NCI-H1694 (cell line): ENCODE measurements at regions not wholly inside any gene's neighbourhood (a gene's known extent, or its start where the extent isn't known, plus 50 kb on each side); places are given as distances from the start of the nearest gene placed in this dataset.

ENCODE experiments used
- DNase-seq: peaks from one replicate; lab custom pipeline; 2025; lab: John Stamatoyannopoulos, UW

DNA sequence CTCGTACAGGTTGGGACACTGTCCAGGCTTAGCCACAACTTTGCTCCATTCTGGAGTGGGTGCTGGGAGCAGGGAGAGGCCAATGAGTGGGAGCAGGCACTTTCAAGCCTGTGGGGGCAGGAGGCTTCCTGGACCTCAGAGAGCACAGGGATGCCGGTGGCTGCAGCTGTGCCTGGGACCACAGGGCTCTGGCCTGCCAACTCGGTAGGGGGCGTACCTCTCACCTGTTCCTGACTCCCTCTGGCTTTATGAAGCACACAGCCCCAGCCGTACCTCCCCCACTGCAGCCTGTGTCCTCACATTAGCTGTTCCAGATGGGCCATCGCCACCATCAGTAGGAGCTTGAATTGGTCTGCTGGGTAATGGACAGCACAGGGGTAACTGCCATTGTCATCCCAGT is 278.7 kb upstream of the KLHL1 start:
- no peak for DNase-seq

DNA sequence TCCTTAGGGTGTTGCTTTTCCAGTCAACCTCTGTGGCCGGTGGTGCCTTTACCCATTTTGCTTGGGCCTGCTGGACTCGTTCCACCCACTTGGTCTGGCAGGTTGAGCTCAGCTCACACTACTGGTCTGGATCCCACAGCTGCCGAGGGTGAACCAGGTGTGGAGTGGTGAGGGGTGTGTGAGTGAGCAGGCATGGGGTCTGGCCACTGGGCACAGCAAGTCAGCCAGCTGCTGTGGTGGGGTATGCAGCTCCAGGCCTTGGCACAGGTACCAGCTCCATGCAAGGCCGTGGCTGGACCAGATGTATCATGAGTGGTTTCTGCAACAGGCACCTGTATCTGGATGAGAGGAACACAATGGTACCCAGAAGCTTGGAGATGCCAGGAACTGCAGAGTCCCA is 277.6 kb upstream of the KLHL1 start:
- DNase-seq = no peak

DNA sequence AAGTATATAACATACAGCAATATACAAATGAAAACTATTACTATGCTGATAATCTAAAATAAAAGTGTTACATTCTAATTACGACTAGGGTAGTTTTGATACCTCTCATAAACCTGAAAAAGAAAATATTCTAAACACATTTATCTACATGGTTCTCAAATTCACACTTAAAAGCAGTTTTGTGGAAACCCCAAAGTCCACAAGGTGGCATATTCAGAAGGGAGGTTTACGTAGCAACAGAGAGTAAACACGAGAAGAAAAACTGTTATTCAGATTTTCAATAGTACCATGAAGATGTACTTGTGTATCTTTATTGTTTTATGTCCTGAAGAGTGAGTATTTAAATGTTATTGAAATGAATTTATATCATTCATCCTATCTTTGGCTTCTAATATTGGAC is 275.9 kb upstream of the KLHL1 start:
- no peak for DNase-seq

DNA sequence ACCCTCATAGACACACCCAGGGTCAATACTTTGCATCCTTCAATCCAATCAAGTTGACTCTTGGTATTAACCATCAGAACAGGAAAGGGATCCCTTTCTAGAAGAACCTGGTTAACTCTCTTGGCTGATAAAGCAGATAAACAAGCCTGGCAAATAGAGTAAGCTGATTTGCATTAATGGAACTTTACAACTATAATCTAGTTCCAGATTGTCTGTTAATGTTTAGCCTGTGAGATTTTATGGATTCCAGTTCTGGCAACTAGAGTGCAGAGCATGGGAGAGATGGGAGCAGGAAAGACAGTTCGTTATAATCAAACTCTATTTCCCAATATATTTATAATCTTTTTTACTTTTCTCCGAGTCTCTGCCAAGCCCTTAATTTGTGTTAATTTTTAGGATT is 272.6 kb upstream of the KLHL1 start:
- no peak for DNase-seq

DNA sequence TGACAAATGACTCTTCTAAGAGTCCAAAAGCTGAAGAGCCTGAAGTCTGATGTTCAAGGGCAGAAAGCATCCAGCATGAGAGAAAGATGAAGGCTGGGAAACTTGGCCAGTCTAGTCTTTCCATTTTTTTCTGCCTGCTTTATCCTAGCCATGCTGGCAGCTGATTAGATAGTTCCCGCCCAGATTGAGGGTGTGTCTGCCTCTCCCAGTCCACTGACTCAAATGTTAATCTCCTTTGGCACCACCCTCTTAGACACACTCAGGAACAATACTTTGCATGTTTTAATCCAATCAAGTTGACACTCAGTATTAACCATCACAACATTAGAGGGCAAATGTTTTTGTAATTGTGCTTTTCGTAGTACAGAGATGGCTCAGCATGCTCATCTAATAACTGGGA is 267.5 kb upstream of the KLHL1 start:
- DNase-seq = no peak

DNA sequence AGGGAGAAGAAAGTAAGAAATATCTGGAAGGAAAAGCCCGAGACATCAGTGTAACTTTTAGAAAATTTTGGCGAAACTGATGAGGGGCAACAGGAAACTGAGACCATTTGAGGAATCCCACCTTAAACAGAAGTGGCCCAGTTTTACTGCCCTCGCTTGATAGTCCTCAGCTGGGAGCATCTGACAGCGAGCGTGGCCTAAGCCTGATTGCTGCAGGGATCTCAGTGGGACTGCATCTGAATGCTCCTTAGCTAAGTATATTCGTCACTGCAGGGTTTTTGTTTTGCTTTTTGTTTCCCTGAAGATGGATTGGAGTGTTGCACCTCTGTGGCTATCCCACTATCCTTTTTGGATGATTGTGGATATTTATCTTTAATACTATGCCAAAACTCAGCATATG is 262.7 kb upstream of the KLHL1 start:
- no peak for DNase-seq

DNA sequence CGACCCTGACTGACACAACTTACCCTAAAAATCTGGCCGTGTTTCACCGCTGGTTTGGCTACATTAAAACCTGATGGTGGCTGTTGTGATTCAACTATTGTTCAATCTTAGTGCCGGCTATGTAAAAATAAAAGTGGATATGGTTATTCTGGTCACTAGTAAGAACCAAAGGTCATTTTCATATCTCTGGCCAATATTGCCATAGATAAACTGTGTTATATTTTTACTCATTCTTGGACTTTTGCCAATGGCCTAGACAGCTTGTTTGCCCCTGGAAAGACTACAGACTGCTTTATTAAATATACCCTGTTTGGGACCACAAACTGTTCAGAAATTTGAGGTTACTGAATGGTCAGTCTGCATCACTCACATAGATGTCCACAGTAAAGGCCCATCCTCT is 258.5 kb upstream of the KLHL1 start:
- DNase-seq = no peak

DNA sequence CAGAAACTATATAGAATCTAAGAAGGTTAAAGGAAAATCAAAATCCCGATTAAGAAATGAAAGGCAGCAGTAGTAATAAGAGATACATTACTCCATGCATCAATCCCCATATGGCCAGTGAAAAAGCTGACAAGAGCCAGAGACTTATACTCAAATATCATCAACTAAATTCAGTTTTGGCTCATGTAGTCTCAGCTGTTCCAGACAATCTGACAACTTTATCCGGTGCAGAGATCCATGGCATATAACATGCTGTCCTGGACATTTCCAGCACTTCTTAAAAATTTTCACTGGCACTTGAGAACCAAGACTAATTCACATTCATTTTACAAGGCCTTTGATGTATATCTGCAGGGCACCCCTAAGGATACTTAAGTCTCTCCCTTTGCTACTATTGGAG is 255.7 kb upstream of the KLHL1 start:
- DNase-seq = no peak

DNA sequence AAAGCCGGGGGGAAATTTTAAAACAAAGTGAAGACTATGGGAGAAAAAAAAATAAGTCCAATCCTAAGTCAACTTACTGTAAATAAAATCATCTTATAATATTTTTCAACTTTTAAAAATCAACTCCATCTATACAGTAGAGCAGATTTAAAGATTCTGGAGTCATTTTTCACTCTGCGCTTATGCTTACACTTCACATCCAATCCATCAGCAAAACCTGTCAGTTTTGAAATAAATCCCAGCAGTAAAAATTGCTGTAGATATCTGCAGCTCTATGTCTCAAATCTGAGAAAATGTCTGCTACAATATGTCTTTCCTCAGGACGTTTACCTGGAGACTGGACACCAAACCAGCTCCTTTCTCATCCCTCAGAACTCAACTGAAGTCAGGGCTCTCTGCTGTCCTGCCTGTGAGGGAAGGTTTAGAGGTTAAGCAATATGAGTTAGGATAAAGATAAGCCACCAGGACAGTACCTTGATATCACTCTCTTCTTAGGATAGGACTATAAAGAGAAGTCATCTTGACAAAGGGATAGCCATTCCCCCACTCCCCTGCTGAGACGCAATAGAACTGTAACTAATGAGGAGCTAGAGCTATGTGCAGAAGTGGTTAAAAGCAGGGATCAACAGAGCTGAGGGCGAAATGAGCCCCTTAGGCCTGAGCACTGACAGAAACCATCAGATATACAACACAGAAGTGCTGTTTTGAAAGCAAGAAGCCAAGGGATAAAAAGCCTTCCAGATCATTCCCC is 254.7 kb upstream of the KLHL1 start:
- no peak for DNase-seq

DNA sequence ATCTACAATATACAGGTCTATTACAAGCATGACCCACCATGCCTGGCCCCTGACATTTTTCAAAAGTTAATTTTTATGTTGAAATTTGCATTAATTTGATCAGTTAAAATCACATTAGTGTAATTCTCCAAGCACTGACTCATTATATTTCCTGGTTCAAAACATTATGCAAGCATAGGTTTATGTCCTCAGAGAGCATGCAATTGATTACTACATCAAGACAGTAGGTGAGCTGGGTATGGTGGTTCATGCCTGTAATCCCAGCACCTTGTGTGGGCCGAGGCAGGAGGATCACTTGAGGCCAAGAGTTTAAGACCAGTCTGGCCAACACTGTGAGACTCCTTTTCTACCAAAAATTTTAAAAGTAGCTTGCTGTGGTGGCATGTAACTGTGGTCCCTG is 248.8 kb upstream of the KLHL1 start:
- DNase-seq = no peak

DNA sequence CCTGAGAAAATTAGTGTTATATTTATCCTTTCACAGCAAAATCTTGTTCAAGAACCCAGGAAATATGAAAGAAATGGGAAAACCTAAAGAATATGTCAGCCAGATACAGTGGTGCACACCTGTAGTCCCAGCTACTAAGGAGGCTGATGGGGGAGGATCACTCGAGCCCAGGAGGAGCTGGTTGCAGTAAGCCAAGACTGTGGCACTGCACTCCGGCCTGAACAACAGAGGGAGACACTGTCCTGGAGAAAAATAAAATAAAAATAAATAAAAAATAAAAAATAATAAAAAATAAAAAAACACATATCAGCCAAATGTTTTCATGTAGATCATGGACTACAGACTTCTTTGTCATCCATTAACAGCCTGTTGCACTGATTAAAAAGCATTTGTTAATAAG is 244.8 kb upstream of the KLHL1 start:
- DNase-seq = no peak

DNA sequence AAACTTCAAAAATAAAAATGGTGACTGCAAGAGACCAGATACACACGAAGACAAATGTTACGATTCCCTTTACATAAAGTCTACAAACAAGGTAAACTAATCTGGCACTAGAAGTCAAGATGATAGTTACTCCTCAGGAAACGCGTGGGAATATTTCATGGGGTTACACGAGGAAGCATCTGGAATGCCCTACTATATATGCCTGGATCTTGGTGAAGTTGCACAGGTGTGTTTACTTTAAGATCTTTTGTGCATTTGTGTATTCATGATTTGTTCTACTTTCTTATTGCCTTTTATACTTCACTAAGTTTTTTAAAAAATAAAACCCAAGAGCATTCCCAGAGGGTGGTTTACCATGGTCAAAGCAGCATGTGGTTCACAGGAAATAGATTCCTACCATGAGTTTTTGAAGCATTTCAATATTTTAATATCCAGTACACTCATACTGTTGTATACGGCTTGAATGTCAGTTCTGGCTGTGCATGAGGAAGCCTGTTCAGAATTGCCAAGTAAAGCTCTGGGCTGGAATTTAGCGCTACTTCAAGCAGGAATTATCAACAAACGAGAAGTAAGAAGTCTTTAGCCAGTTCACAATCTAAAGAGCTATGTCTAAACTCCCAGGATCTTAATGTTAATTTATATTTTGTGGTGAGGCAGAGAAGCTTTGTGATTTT is 239.8 kb upstream of the KLHL1 start:
- DNase-seq = no peak

DNA sequence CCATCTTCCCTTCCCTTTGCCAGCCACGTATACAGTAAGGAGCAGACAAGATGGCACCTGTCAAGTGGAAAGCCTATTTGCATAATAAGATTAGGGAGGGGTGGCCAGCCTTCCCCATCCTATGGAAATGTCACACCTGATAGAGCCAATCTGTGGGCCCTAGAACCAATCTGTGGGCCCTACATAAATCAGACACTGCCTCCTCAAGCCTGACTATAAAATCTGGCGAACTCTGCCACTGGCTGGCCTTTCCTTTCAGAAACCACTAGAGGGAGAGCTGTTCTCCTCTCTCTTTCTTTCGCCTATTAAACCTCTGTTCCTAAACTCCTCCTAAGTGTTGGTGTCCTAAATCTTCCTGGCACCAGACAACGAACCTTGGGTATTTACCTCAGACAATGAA is 231.5 kb upstream of the KLHL1 start:
- no peak for DNase-seq

DNA sequence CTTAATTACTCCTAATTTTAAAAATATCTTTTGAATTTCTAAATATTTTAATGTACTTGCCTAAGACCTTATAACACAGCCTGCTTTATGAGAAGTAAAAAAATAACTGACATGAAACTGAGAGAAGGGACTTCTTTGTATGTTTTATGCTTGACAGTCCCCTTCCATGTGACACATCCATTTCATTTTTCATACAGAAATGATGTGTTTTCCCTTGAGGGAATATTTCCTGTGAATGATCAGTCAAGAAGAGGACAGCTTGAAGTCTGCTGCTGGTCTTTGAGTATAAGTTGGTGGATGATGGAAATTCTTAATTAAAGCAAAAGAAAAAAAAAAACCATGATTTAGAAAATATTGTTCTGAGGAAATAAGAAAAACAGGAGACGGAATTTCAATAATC is 230.4 kb upstream of the KLHL1 start:
- DNase-seq = no peak

DNA sequence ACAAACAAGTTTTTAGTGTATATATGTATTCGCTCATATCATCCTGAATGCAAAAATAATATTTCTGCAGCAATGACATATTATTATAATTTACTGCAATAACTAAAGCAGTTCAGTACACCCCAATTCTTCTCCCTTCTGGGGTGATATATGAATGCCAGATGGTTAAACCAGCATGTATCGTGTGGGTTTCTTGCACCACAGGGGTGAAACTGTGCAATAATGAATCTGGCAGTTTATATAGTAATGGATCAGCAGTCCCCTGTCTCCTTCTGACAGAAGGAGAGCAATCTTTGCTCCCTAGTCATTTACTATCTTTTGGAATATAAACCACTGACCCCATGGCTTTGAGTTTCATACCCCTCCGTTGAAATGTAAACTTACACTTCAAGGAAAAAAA is 228.6 kb upstream of the KLHL1 start:
- DNase-seq = no peak

DNA sequence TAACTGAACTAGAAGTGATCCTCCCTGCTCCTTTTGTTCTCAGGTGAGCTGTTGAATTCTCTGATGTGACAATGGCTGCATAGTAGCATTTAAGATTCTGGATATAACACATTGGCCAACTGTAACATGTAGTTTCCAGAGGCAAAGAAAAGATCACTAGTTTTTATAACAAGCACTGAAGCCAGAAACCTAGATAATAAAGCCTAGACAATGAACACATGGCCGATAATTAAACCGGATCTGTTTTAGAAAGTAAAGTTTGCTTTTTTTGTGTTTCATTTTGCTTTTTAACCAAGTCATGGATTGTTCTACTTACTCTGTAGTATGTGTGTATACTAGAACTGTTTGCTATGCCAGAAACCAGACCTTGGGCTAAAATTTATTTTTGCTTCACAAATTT is 225.5 kb upstream of the KLHL1 start:
- DNase-seq = no peak

DNA sequence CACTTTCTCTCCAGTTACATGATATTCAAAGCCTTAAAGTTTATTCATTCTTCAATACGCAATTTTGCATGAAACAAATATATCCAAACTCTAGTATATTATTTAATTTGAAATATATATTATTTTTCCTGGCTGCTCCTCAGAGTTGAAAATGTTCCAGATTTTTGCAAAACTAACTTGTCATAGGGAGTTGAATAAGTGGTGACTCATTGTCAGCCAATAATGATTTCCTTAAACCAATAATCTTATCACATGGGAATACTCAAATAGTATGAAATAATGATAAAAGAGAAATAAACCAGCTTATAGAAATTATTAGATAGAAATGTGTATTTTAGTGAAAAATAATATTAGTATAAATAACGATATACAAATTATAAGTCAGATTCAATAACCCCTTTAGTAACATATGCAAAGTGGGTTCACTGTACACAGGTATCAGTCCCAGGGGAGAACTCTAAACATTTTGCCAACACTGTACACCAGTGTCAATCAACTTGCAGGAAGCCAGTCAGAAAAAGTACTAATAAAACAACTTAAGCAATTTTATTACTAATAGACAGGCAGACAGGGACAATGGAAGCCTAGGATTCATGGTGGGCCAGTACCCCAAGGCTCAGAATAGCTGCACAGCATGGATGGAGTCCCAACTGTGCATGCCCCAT is 222.6 kb upstream of the KLHL1 start:
- no peak for DNase-seq

DNA sequence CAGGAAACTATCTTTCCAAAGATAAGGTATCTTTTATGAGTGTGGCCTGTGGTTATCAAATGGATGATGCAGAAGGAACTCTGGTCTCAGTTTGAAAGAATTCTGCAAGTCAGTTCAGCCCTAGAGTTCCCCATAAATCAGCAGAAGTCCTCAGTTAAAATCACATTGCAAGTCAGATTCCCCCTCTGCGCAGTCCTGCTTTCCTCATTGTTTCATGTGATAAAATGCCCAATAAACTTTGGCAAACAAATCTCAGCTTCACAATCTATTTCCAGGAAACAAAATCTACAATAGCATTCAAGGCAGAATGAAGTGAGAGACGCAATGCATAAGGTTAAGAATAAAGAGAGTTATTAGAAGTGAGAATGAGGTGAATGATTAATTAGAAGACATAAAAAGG is 216.3 kb upstream of the KLHL1 start:
- no peak for DNase-seq

DNA sequence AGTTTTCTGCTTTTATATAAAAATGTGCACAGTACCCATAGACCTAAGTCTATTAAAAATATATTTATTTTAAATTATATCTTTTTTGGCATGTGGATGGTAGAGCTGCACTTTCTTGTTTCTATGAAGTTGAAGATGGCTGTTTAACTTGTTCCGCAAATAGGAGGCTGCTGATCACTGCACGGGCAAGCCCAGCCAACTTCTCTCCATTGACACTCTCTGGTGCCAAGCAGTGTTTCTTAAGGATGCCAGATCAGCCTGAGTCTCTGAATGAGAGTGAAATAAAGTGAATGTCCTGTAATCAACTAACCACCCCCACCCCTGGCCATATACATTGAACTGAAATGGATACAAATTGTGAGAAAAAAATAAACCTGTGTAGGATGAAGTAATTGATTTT is 202.9 kb upstream of the KLHL1 start:
- DNase-seq = no peak

DNA sequence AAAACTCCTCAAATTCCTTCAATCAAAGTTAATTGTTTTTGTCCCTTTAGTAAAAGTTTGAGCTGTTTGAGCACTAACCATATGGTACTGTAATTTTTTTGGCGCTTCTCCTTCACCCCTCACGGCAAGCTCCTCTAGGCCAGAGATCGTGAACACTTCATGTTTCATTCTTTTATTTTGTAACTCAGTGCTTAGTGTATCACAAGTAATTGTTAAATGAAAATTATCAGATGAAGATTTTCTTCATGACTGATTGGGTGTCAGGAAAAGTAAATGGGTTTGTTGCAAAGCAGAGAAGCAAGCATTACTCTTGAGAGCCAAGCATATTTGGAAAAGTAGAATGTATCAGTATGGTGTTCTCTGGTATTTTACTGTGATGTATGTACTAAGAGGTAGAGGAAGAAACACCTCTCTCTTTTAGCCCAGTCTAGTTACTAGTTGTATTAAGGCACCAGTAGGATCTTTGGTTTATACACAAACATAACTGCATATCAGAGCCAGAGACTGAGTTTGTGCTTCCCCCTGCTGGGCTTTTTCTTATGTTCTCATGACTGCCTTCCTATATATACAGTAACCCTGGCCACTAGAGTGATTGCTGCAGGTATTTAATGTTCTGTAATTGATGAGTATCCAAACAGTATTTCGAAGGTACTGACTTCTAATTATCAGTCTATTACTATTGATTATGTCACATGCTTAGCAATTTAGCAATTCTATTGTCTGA is 202.3 kb upstream of the KLHL1 start:
- DNase-seq = peak; percentile 28

DNA sequence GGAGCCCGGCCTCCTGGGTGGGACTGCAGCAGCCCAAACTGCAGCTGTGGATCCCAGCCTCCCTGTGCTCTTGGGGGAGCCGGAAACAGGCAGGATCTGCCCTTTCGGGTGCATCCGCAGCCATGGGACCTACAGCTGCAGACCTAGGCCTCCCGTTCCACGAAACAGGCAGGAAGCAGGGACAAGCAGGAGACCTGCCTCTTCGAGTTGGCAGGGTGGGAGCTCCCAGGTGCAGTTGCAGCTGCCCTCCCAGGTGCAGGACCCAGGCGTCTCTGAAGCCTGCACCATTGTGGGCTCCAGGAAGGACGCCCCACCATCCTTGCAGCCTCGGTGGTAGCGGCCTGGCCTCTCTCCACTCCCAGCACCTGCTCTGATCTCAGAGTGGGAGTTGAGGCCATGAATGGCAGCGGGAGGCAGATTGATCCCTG is 189.0 kb upstream of the KLHL1 start:
- DNase-seq = no peak

DNA sequence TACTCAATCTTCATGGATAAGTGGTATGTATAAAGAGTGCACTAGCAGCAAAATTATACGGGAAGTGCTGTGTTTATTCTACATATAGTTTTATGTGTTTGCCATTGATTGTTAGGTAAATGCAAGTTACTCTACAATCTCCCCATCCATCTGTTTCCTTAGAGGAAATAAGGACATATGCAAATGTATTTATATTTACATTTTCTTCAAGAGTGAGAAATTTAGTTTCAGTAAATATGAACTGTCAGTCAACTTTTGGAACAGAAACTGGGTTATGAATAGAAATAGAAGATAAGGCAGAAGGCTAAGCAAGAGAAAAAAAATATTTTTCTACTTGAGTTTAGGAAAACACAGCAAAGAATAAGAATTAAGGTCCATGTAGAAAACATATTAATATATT is 176.1 kb upstream of the KLHL1 start:
- DNase-seq = no peak

DNA sequence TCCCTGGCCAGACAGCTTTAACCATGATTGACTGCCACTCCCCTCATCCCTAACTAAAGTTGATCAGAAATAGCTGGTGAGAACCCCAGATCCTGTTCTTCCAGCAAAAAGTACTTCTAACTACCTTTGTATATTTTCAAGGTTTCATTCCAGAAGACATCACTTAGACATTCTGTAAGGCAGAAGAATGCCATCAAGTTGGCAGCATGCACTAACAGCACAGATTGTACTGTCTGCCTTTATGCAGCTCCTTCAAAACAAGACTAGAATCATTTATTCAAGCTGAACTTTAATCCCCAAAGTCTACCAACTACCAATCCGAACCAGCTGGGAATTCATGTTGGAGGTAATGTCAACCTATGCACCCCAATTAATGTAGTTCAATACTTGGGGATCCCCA is 167.6 kb upstream of the KLHL1 start:
- DNase-seq = no peak
